Right lobe of liver (tissue), 6 donors: ENCODE measurements at regions not wholly inside any gene's neighbourhood (a gene's known extent, or its start where the extent isn't known, plus 50 kb on each side); places are given as distances from the start of the nearest gene placed in this dataset.

Experiments used
- ATAC-seq, 4 donors: fragments of 200-7000 bp; cut with Tn5 transposase; one replicate each; pipeline ENCODE4 v1.9.1; 2020; ENCODE audit warnings: mild to moderate bottlenecking in 4 of 4, moderate library complexity in 4 of 4
- DNase-seq, 3 donors: peaks; one replicate each; pipeline ENCODE4 v3.0.0-alpha.2; 2020
- H3K27ac ChIP-seq, 3 donors: fragments of 200-600 bp; one replicate each; pipeline ENCODE4 v1.8.0; 2022
- H3K27me3 ChIP-seq, 2 donors: fragments of 200-600 bp; one replicate each; pipeline ENCODE4 v1.8.0; 2022
- H3K36me3 ChIP-seq, 4 donors: fragments of 200-600 bp; sonication (generic) in 1 of 4; one replicate each; pipeline versions ENCODE4 v1.5.1 to v1.8.0; 2017 to 2022; ENCODE audit warnings: control low read depth in 1 of 4
- H3K4me1 ChIP-seq, 4 donors: fragments of 200-600 bp; sonication (generic) in 1 of 4; one replicate each; pipeline versions ENCODE4 v1.5.1 to v1.8.0; 2017 to 2022; ENCODE audit warnings: control low read depth in 1 of 4
- H3K4me3 ChIP-seq, 3 donors: fragments of 200-600 bp; one replicate each; pipeline ENCODE4 v1.8.0; 2022
- H3K9me3 ChIP-seq, 4 donors: fragments of 200-600 bp; sonication (generic) in 1 of 4; one replicate each; pipeline versions ENCODE4 v1.5.1 to v1.8.0; 2017 to 2022; ENCODE audit warnings: control low read depth in 1 of 4
- CTCF ChIP-seq, 4 donors: fragments of 200-600 bp in 3 of 4; fragments of 450-650 bp in 1 of 4; IDR thresholded peaks; one replicate each; pipeline versions ENCODE4 v1.5.1 to v1.8.0; 2016 to 2022; ENCODE audit warnings: antibody characterized with exemption in 4 of 4, mild to moderate bottlenecking in 2 of 4
- POLR2A ChIP-seq: fragments of 450-650 bp; IDR thresholded peaks from one replicate; pipeline ENCODE4 v1.6.1; 2017; ENCODE audit warnings: antibody characterized with exemption, mild to moderate bottlenecking
- WGBS: methylation state at CpG from one replicate; pipeline ENCODE4 v1.1.6; 2018; ENCODE audit warnings: low coverage, low lambda C conversion rate; ENCODE audit not compliant: insufficient coverage; ENCODE audit errors: missing lambda C conversion rate; 5-methylcytosine and 5-hydroxymethylcytosine counted together
- intact Hi-C, 2 donors: fragments of 100-400 bp; cut with DNase I; formaldehyde crosslinking; loops; one replicate each; pipeline versions ENCODE4 v1.11.2 to v1.14.1; 2022
- donor health status: DM: no; HTN: yes; CAD: no.
- donor health status: DM: no; HTN: no; CAD: no.
- donor health status: DM: no; HTN: no; CAD: no.
- donor health status: DM: no; HTN: yes; CAD: no.
- donor health status: DM: no; HTN: yes; CAD: no.

DNA sequence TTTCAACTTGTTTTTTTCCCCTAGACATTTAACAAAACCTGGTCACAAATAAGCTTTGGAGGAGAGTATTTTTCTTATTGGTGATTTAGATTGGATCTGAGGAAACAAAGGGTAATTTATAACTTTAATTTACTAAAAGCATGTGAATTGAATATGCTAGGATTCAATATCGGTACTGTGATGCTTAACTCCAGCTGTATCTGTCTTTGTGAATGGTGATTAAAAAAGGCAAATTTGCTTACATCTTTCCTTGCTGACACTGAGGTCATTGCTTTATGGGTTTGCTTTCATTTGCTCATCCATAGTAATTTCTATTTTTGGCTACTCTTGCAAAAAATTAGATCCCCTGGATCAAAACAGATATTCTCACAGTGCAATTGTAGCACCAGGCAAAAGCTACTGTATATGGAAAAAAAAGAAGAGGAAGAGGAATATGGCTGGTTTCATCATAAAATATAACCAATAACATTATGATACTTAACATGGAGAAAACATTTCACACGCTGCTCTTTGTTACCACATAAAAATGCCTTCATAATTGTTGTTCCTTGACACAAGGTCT is 832.0 kb upstream of the ZEB2 start:
- no peaks in the 10 kb centered on the region for H3K36me3 ChIP-seq
- 69% methylated on average over 2 of the region's 2 CpGs for WGBS
- H3K4me3 ChIP-seq, result no peak overlapping the region
- TF ChIP-seq POLR2A, result no peak
- no peak for TF ChIP-seq CTCF (IDR thresholded peaks at IDR 0.05)
- no peak overlapping the region for H3K27ac ChIP-seq
- no peak for ATAC-seq
- H3K4me1 ChIP-seq, result no peaks in the 10 kb centered on the region
- no peaks in the 10 kb centered on the region for H3K27me3 ChIP-seq
- DNase-seq, result no peak
- intact Hi-C loops, result no loop called here
- no peaks in the 10 kb centered on the region for H3K9me3 ChIP-seq

DNA sequence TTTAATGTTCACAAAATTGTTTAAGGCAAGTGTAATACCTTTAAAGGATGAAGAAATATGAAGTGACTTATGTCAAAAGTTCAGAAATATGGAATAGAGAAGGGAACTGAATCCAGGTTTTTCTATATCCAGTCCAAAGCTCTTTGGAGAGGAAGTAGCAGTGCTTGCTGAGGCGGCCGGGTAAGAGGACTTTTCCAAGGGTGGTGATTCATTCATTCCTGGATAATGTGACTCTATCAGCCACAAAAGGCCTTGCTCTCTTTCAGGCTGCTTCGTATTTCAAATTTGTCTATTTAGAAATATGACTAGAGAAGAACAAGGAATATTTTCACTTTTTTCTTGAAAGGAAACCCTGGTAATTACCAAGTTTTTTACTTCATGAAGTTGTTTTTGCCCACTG is 830.1 kb upstream of the ZEB2 start:
- TF ChIP-seq CTCF (IDR thresholded peaks at IDR 0.05), result no peak
- TF ChIP-seq POLR2A, result no peak
- Histone ChIP-seq H3K36me3 (no peaks in the 10 kb centered on the region), H3K9me3 (no peaks in the 10 kb centered on the region), H3K27ac (no peak overlapping the region), H3K4me1 (no peaks in the 10 kb centered on the region), H3K4me3 (no peak overlapping the region), H3K27me3 (no peaks in the 10 kb centered on the region)
- ATAC-seq (no peak), DNase-seq (no peak)
- 48% methylated on average over 3 of the region's 3 CpGs for WGBS
- intact Hi-C loops, result no loop called here

GRCh38 chr2:145344076-145344724 is 824.3 kb upstream of the ZEB2 start:
- TF ChIP-seq CTCF (IDR thresholded peaks at IDR 0.05) (no peak), POLR2A (no peak)
- no peaks in the 10 kb centered on the region for H3K4me1 ChIP-seq
- no peak for ATAC-seq

GRCh38 chr2:145343287-145343686 is 823.4 kb upstream of the ZEB2 start:
- Histone ChIP-seq H3K36me3 (no peaks in the 10 kb centered on the region), H3K4me3 (no peak overlapping the region), H3K27me3 (no peaks in the 10 kb centered on the region), H3K4me1 (no peaks in the 10 kb centered on the region), H3K27ac (no peak overlapping the region), H3K9me3 (no peaks in the 10 kb centered on the region)
- WGBS, result no CpG with 5 or more reads among the region's 2 CpGs
- TF ChIP-seq POLR2A, result no peak
- TF ChIP-seq CTCF (IDR thresholded peaks at IDR 0.05), result no peak
- ATAC-seq (no peak), DNase-seq (no peak)
- intact Hi-C loops, result no loop called here

More at GRCh38 chr2:145344076-145344724, 824.3 kb upstream of the ZEB2 start:
- Histone ChIP-seq H3K27me3 (no peaks in the 10 kb centered on the region), H3K9me3 (no peaks in the 10 kb centered on the region), H3K27ac (no peak overlapping the region), H3K4me3 (no peak overlapping the region), H3K36me3 (no peaks in the 10 kb centered on the region)
- intact Hi-C loops, result no loop called here
- no peak for DNase-seq

GRCh38 chr2:145341536-145341935 is 821.6 kb upstream of the ZEB2 start:
- Histone ChIP-seq H3K4me1 (no peaks in the 10 kb centered on the region), H3K36me3 (no peaks in the 10 kb centered on the region), H3K4me3 (no peak overlapping the region), H3K27me3 (no peaks in the 10 kb centered on the region), H3K9me3 (no peaks in the 10 kb centered on the region), H3K27ac (no peak overlapping the region)
- WGBS, result 62% methylated on average over 2 of the region's 2 CpGs
- intact Hi-C loops, result no loop called here
- DNase-seq (no peak), ATAC-seq (no peak)
- TF ChIP-seq CTCF (IDR thresholded peaks at IDR 0.05) (no peak), POLR2A (no peak)
